Prostate gland (tissue), 2 donors: ENCODE measurements at regions not wholly inside any gene's neighbourhood (a gene's known extent, or its start where the extent isn't known, plus 50 kb on each side); places are given as distances from the start of the nearest gene placed in this dataset.

Experiments used
- POLR2A ChIP-seq: fragments of 450-650 bp; IDR thresholded peaks from one replicate; pipeline ENCODE4 v1.6.1; 2016; ENCODE audit warnings: antibody characterized with exemption, mild to moderate bottlenecking
- POLR2AphosphoS5 ChIP-seq: sonication (generic); formaldehyde crosslinking; IDR thresholded peaks from one replicate; pipeline ENCODE4 v1.6.1; 2017; ENCODE audit warnings: antibody characterized with exemption
- TF ChIP-seq, protein P1 (sequence below), 4 experiments: fragments of 200-600 bp in 2 of 4; fragments of 450-650 bp in 2 of 4; sonication (generic) in 2 of 4; IDR thresholded peaks; 1 replicate in 3 of 4; 2 replicates in 1 of 4; pipeline ENCODE4 v1.5.1; 2016 to 2019; ENCODE audit warnings: antibody characterized with exemption in 4 of 4, mild to moderate bottlenecking in 2 of 4, moderate library complexity in 2 of 4

DNA sequence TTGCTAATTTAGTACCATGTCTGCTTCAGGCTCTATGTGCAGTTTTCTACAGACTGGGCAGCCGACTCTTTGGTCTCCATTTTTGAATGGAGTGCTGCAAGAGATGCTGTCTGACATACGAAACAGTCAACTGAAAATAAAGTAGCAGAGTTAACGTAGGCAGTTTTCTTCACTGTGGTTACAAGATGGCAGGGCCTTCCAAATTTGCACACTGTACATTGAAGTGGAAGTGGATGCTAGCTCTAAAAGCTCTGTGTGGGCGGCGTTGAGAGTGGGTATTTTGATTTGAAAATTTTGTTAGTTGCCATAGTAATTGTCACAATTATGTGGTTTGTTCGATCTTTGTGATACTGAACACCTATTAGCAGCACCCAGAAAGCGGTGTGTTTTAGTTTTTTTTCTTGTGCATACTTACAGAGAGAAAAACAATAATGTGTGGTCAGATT, 154.9 kb upstream of the ATP2B1 start:
- TF ChIP-seq, protein P1, sequence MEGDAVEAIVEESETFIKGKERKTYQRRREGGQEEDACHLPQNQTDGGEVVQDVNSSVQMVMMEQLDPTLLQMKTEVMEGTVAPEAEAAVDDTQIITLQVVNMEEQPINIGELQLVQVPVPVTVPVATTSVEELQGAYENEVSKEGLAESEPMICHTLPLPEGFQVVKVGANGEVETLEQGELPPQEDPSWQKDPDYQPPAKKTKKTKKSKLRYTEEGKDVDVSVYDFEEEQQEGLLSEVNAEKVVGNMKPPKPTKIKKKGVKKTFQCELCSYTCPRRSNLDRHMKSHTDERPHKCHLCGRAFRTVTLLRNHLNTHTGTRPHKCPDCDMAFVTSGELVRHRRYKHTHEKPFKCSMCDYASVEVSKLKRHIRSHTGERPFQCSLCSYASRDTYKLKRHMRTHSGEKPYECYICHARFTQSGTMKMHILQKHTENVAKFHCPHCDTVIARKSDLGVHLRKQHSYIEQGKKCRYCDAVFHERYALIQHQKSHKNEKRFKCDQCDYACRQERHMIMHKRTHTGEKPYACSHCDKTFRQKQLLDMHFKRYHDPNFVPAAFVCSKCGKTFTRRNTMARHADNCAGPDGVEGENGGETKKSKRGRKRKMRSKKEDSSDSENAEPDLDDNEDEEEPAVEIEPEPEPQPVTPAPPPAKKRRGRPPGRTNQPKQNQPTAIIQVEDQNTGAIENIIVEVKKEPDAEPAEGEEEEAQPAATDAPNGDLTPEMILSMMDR (IDR thresholded peaks at IDR 0.05): no peak
- TF ChIP-seq POLR2A: no peak
- TF ChIP-seq POLR2AphosphoS5: no peak
